ENCODE measurements at regions not wholly inside any gene's neighbourhood (a gene's known extent, or its start where the extent isn't known, plus 50 kb on each side); places are given as distances from the start of the nearest gene placed in this dataset.

- no peak for TF ChIP-seq CTCF (IDR thresholded peaks at IDR 0.05)
- TF ChIP-seq EZH2 (IDR thresholded peaks at IDR 0.05; ENCODE audit: borderline replicate concordance, insufficient read depth, low read depth, low read length, poor library complexity, severe bottlenecking), result no peak
These were observed 333.5 kb downstream of the PCDH18 start for GRCh38 chr4:137198791-137199190.
